Lung (tissue), 11 donors: ENCODE measurements at regions not wholly inside any gene's neighbourhood (a gene's known extent, or its start where the extent isn't known, plus 50 kb on each side); places are given as distances from the start of the nearest gene placed in this dataset.
"Not testable (repeated sequence)": the region's sequence is repeated elsewhere in the genome, so short reads cannot be mapped to it uniquely, and the experiment has no call there.

Experiments used
- ATAC-seq: fragments of 200-7000 bp; cut with Tn5 transposase; one replicate; pipeline ENCODE4 v1.9.1; 2020; ENCODE audit warnings: moderate number of reproducible peaks; ENCODE audit not compliant: insufficient read depth, low FRiP score
- DNase-seq, 3 donors: peaks; one replicate each; pipeline ENCODE4 v3.0.0-alpha.2; 2013 to 2017
- H3K27ac ChIP-seq, 2 donors: one replicate each; pipeline ENCODE4 v1.5.1; 2013; ENCODE audit warnings: mild to moderate bottlenecking in 2 of 2, moderate library complexity in 2 of 2, control low read depth in 1 of 2, inconsistent platforms in 1 of 2, low read depth in 1 of 2, low read length in 1 of 2
- H3K27me3 ChIP-seq, 3 donors: one replicate each; pipeline ENCODE4 v1.5.1; 2013; ENCODE audit warnings: low read length in 2 of 3; ENCODE audit not compliant: control insufficient read depth in 3 of 3, insufficient read depth in 3 of 3
- H3K36me3 ChIP-seq, 4 donors: one replicate each; pipeline ENCODE4 v1.5.1; 2013; ENCODE audit warnings: low read length in 4 of 4, mild to moderate bottlenecking in 1 of 4, moderate library complexity in 1 of 4; ENCODE audit not compliant: control insufficient read depth in 4 of 4, insufficient read depth in 4 of 4
- H3K4me1 ChIP-seq, 5 donors: one replicate each; pipeline ENCODE4 v1.5.1; 2013; ENCODE audit warnings: low read length in 5 of 5, mild to moderate bottlenecking in 2 of 5, moderate library complexity in 1 of 5; ENCODE audit not compliant: control insufficient read depth in 5 of 5, insufficient read depth in 5 of 5
- H3K4me3 ChIP-seq: one replicate; pipeline ENCODE4 v1.5.1; 2013; ENCODE audit warnings: mild to moderate bottlenecking, control low read depth, moderate library complexity
- H3K9ac ChIP-seq, 2 donors: one replicate each; pipeline ENCODE4 v1.5.1; 2013; ENCODE audit warnings: low read length in 2 of 2, control low read depth in 1 of 2; ENCODE audit not compliant: insufficient read depth in 1 of 2
- H3K9me3 ChIP-seq, 4 donors: one replicate each; pipeline ENCODE4 v1.5.1; 2013; ENCODE audit warnings: low read length in 3 of 4, mild to moderate bottlenecking in 1 of 4, moderate library complexity in 1 of 4; ENCODE audit not compliant: control insufficient read depth in 4 of 4, insufficient read depth in 3 of 4
- CTCF ChIP-seq: IDR thresholded peaks from 2 replicates; pipeline ENCODE4 v1.5.1; 2012; ENCODE audit warnings: mild to moderate bottlenecking; ENCODE audit errors: control extremely low read depth, extremely low read depth
- WGBS, 2 donors: extraction: QIAGEN DNeasy Blood & Tissue Kit; methylation state at CpG; one replicate each; pipeline ENCODE4 v1.1.7; 2013; 5-methylcytosine and 5-hydroxymethylcytosine counted together
- donor health status: control.
- donor health status: control.
- donor health status: Bipolar disorder and iron deficiency.
- donor health status: healthy.
- donor health status: DM: yes; HTN: yes; CAD: no.

DNA sequence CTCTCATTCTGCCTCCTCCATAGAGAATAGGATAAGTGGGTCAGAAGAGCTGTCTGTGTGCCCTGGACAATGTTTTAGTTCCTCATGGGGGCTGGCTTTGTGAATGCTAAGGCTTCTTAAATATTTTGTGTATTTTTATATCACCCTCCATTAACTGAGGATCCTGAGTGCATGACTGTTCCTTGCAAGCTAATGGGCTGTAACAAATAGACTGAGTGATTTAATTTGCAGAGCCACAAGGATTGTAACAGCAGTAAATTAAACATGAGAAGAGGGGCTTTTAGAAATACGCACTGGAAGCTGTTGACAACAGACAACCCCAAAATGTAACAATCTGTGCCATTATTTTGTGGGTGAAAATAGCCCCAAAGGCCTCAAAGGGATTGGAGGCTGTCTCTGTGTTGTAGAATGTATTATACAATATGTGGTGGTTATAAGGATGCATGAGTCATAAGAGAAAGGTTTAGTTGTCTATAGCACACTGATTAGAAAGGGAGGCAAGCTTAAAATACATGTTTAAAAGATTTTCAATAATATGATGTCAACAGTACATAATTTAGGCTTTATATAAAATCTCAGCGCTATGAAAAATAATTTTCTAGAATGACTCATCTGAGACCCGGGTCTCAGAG, 152.7 kb upstream of the ACTBL2 start:
- Histone ChIP-seq H3K27ac (no peak overlapping the region), H3K27me3 (no peaks in the 10 kb centered on the region), H3K36me3 (no peaks in the 10 kb centered on the region), H3K4me1 (no peaks in the 10 kb centered on the region), H3K4me3 (no peak overlapping the region), H3K9me3 (no peaks in the 10 kb centered on the region), H3K9ac (no peak overlapping the region)
- ATAC-seq (no peak), DNase-seq (no peak)
- WGBS, 2 donors: 95 to 98% methylated on average over 3 of the region's 3 CpGs
- no peak for TF ChIP-seq CTCF

GRCh38 chr5:57632937-57633336, 150.3 kb upstream of the ACTBL2 start:
- H3K9ac ChIP-seq: no peak overlapping the region
- H3K9me3 ChIP-seq: no peaks in the 10 kb centered on the region
- H3K27ac ChIP-seq: no peak overlapping the region
- DNase-seq (no peak), ATAC-seq (no peak)
- no peaks in the 10 kb centered on the region for H3K27me3 ChIP-seq
- H3K4me1 ChIP-seq: no peaks in the 10 kb centered on the region
- no peak for TF ChIP-seq CTCF
- WGBS, 2 donors: 69 to 78% methylated on average over 1 of the region's 1 CpG
- H3K4me3 ChIP-seq: no peak overlapping the region
- no peaks in the 10 kb centered on the region for H3K36me3 ChIP-seq

DNA sequence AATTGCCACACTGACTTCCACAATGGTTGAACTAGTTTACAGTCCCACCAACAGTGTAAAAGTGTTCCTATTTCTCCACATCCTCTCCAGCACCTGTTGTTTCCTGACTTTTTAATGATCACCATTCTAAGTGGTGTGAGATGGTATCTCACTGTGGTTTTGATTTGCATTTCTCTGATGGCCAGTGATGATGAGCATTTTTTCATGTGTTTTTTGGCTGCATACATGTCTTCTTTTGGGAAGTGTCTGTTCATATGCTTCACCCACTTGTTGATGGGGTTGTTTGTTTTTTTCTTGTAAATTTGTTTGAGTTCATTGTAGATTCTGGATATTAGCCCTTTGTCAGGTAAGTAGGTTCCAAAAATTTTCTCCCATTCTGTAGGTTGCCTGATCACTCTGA, 148.5 kb upstream of the ACTBL2 start:
- H3K9ac ChIP-seq, ATAC-seq, H3K4me1 ChIP-seq, DNase-seq, H3K27ac ChIP-seq, H3K27me3 ChIP-seq, H3K9me3 ChIP-seq, H3K4me3 ChIP-seq, H3K36me3 ChIP-seq: not testable (repeated sequence)

GRCh38 chr5:57627661-57628060, 145.1 kb upstream of the ACTBL2 start:
- Histone ChIP-seq H3K9ac (no peak overlapping the region), H3K27me3 (no peaks in the 10 kb centered on the region), H3K9me3 (no peaks in the 10 kb centered on the region), H3K4me3 (no peak overlapping the region), H3K4me1 (peaks cover 0 to 4% (median 0%) of the 10 kb centered on the region in 5 donors), H3K36me3 (no peaks in the 10 kb centered on the region), H3K27ac (no peak overlapping the region)
- ATAC-seq (no peak), DNase-seq (no peak)
- TF ChIP-seq CTCF: no peak
- WGBS, 2 donors: 89 to 90% methylated on average over 2 of the region's 2 CpGs
